Neural cell (in vitro differentiated cells): ENCODE measurements at regions not wholly inside any gene's neighbourhood (a gene's known extent, or its start where the extent isn't known, plus 50 kb on each side); places are given as distances from the start of the nearest gene placed in this dataset.

Experiments used
- H2AFZ ChIP-seq: fragments of 200-600, 300-800 bp; sonication (generic), shearing (Covaris generic); 2 replicates; pipeline ENCODE4 v1.6.0; 2014; ENCODE audit warnings: low read depth, mild to moderate bottlenecking, antibody characterized with exemption, low read length, moderate library complexity
- H3F3A ChIP-seq: fragments of 200-600 bp; shearing (Covaris generic); 2 replicates; pipeline ENCODE4 v1.6.1; 2016; ENCODE audit warnings: mild to moderate bottlenecking, moderate library complexity, mixed read lengths, antibody characterized with exemption, low read length; ENCODE audit not compliant: insufficient read depth, poor library complexity, severe bottlenecking
- H3K27ac ChIP-seq: fragments of 200-600, 300-800 bp; sonication (generic), shearing (Covaris generic); 2 replicates; pipeline ENCODE4 v1.5.1; 2014; ENCODE audit warnings: mild to moderate bottlenecking, low read length, moderate library complexity
- H3K27me3 ChIP-seq: fragments of 300-800, 200-600 bp; sonication (generic), shearing (Covaris generic); 2 replicates; pipeline ENCODE4 v1.6.0; 2014; ENCODE audit warnings: mild to moderate bottlenecking, low read depth, low read length, moderate library complexity; ENCODE audit not compliant: insufficient read depth
- H3K36me3 ChIP-seq: fragments of 300-800, 200-600 bp; sonication (generic), shearing (Covaris generic); 2 replicates; pipeline ENCODE4 v1.5.1; 2014; ENCODE audit warnings: mild to moderate bottlenecking, antibody characterized with exemption, low read length, moderate library complexity; ENCODE audit not compliant: insufficient read depth
- H3K4me2 ChIP-seq: fragments of 300-800, 200-600 bp; sonication (generic), shearing (Covaris generic); 2 replicates; pipeline ENCODE4 v1.6.0; 2014; ENCODE audit warnings: mild to moderate bottlenecking, low read length
- H3K4me3 ChIP-seq: fragments of 300-800, 200-600 bp; sonication (generic), shearing (Covaris generic); 2 replicates; pipeline ENCODE4 v1.5.1; 2014; ENCODE audit warnings: mild to moderate bottlenecking, low read length, moderate library complexity
- H3K79me2 ChIP-seq: fragments of 200-600 bp; shearing (Covaris generic); replicated peaks from 2 replicates; pipeline ENCODE4 v1.6.0; 2014; ENCODE audit warnings: mild to moderate bottlenecking, low read length, moderate library complexity; ENCODE audit not compliant: insufficient read depth
- H3K9ac ChIP-seq: fragments of 300-800, 200-600 bp; sonication (generic), shearing (Covaris generic); 2 replicates; pipeline ENCODE4 v1.6.1; 2016; ENCODE audit warnings: mild to moderate bottlenecking, low read length, mixed read lengths
- H3K9me2 ChIP-seq: fragments of 200-600 bp; shearing (Covaris generic); 2 replicates; pipeline ENCODE4 v1.6.1; 2016; ENCODE audit warnings: mild to moderate bottlenecking, low read length, mixed read lengths; ENCODE audit not compliant: insufficient read depth
- H3K9me3 ChIP-seq: fragments of 200-600, 300-800 bp; sonication (generic), shearing (Covaris generic); 2 replicates; pipeline ENCODE4 v1.6.1; 2016; ENCODE audit warnings: mild to moderate bottlenecking, mixed run types, low read length, moderate library complexity, mixed read lengths
- H4K20me1 ChIP-seq: fragments of 200-600 bp; shearing (Covaris generic); 2 replicates; pipeline ENCODE4 v1.6.1; 2016; ENCODE audit warnings: mild to moderate bottlenecking, mixed run types; ENCODE audit not compliant: insufficient read depth
- EP300 ChIP-seq: fragments of 450-650 bp; conservative IDR thresholded peaks from 2 replicates; pipeline ENCODE4 v1.6.1; 2014; ENCODE audit warnings: antibody characterized with exemption, mild to moderate bottlenecking, moderate library complexity; ENCODE audit not compliant: poor library complexity, severe bottlenecking
- EZH2 ChIP-seq: fragments of 200-600, 300-800 bp; shearing (Covaris generic), sonication (generic); IDR thresholded peaks from 2 replicates; pipeline ENCODE4 v1.6.1; 2014; ENCODE audit warnings: antibody characterized with exemption, low read length, borderline replicate concordance, mild to moderate bottlenecking; ENCODE audit not compliant: insufficient read depth, poor library complexity, severe bottlenecking
- MXI1 ChIP-seq: fragments of 450-650 bp; conservative IDR thresholded peaks from 2 replicates; pipeline ENCODE4 v1.6.1; 2014; ENCODE audit warnings: antibody characterized with exemption, mild to moderate bottlenecking; ENCODE audit not compliant: poor library complexity, severe bottlenecking
- POLR2AphosphoS5 ChIP-seq: IDR thresholded peaks from 2 replicates; pipeline ENCODE4 v1.6.1; 2012
- RAD21 ChIP-seq: fragments of 450-650 bp; conservative IDR thresholded peaks from 2 replicates; pipeline ENCODE4 v1.6.1; 2014; ENCODE audit warnings: antibody characterized with exemption, mild to moderate bottlenecking, moderate library complexity
- SMC3 ChIP-seq: fragments of 450-650 bp; conservative IDR thresholded peaks from 2 replicates; pipeline ENCODE4 v1.6.1; 2014; ENCODE audit warnings: antibody characterized with exemption, mild to moderate bottlenecking, moderate library complexity; ENCODE audit not compliant: poor library complexity
- TAF1 ChIP-seq: IDR thresholded peaks from 2 replicates; pipeline ENCODE4 v1.6.1; 2012; ENCODE audit warnings: low read depth
- TF ChIP-seq, protein P1 (sequence below): fragments of 450-650 bp; IDR thresholded peaks from 2 replicates; pipeline ENCODE4 v1.5.1; 2014; ENCODE audit warnings: antibody characterized with exemption, mild to moderate bottlenecking, moderate library complexity; ENCODE audit not compliant: poor library complexity, severe bottlenecking
- TF ChIP-seq, protein P2 (sequence below): IDR thresholded peaks from 2 replicates; pipeline ENCODE4 v1.6.1; 2012; ENCODE audit warnings: borderline replicate concordance

DNA sequence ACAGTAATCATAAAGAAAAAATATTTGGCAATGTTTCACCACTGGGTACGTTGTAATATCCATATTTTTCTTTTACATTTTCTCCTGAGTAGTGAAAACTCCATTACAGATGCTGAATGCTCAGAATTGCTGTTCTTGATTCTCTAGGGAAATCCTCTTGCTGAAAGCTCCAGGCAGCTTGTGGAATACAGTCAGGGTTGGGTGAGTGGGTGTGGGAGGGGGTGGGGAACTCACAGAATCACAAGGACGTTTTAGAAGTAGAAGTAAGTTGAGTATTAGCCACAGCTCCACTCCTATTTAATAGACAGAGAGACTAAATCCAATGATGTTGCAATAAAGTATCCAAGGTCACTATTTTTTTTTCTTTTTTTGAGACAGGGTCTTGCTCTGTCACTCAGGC lies 1270.9 kb downstream of the TYW1 start:
- H3F3A ChIP-seq = no peaks in the 10 kb centered on the region
- no peak overlapping the region for H3K4me2 ChIP-seq
- H2AFZ ChIP-seq = no peak overlapping the region
- H3K4me3 ChIP-seq = no peak overlapping the region
- H3K27me3 ChIP-seq = no peaks in the 10 kb centered on the region
- no peaks in the 10 kb centered on the region for H3K9me2 ChIP-seq
- H3K79me2 ChIP-seq = no peaks in the 10 kb centered on the region
- no peaks in the 10 kb centered on the region for H3K36me3 ChIP-seq
- H3K9me3 ChIP-seq = no peaks in the 10 kb centered on the region
- H3K27ac ChIP-seq = no peak overlapping the region
- no peaks in the 10 kb centered on the region for H4K20me1 ChIP-seq
- TF ChIP-seq EZH2 = no peak
- no peak for TF ChIP-seq POLR2AphosphoS5
- no peak for TF ChIP-seq MXI1
- TF ChIP-seq, protein P1, sequence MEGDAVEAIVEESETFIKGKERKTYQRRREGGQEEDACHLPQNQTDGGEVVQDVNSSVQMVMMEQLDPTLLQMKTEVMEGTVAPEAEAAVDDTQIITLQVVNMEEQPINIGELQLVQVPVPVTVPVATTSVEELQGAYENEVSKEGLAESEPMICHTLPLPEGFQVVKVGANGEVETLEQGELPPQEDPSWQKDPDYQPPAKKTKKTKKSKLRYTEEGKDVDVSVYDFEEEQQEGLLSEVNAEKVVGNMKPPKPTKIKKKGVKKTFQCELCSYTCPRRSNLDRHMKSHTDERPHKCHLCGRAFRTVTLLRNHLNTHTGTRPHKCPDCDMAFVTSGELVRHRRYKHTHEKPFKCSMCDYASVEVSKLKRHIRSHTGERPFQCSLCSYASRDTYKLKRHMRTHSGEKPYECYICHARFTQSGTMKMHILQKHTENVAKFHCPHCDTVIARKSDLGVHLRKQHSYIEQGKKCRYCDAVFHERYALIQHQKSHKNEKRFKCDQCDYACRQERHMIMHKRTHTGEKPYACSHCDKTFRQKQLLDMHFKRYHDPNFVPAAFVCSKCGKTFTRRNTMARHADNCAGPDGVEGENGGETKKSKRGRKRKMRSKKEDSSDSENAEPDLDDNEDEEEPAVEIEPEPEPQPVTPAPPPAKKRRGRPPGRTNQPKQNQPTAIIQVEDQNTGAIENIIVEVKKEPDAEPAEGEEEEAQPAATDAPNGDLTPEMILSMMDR = no peak
- TF ChIP-seq EP300 = no peak
- TF ChIP-seq, protein P2, sequence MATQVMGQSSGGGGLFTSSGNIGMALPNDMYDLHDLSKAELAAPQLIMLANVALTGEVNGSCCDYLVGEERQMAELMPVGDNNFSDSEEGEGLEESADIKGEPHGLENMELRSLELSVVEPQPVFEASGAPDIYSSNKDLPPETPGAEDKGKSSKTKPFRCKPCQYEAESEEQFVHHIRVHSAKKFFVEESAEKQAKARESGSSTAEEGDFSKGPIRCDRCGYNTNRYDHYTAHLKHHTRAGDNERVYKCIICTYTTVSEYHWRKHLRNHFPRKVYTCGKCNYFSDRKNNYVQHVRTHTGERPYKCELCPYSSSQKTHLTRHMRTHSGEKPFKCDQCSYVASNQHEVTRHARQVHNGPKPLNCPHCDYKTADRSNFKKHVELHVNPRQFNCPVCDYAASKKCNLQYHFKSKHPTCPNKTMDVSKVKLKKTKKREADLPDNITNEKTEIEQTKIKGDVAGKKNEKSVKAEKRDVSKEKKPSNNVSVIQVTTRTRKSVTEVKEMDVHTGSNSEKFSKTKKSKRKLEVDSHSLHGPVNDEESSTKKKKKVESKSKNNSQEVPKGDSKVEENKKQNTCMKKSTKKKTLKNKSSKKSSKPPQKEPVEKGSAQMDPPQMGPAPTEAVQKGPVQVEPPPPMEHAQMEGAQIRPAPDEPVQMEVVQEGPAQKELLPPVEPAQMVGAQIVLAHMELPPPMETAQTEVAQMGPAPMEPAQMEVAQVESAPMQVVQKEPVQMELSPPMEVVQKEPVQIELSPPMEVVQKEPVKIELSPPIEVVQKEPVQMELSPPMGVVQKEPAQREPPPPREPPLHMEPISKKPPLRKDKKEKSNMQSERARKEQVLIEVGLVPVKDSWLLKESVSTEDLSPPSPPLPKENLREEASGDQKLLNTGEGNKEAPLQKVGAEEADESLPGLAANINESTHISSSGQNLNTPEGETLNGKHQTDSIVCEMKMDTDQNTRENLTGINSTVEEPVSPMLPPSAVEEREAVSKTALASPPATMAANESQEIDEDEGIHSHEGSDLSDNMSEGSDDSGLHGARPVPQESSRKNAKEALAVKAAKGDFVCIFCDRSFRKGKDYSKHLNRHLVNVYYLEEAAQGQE = no peak
- no peak for TF ChIP-seq RAD21
- no peak for TF ChIP-seq TAF1
- TF ChIP-seq SMC3 = no peak
- H3K9ac ChIP-seq = no peak overlapping the region

DNA sequence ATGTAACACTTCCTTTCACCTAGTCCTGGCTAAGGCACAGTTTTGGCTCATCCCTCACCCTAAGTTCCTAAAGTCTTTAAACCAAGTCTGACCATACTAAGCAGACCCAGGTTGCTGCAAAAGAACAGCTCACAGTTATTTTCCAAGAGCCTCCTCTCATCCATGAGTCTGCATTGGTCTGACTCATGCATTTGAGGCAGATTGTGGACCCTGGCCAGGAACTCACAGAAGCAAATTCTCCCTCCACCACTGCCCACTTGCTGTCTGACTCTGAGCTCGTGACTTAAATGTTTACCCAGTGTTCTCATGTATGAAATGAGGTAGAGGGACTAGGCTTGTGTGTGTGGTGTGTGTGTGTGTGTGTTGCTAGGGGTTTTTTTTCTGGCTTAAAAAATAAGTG lies 1272.8 kb downstream of the TYW1 start:
- no peaks in the 10 kb centered on the region for H3K79me2 ChIP-seq
- no peaks in the 10 kb centered on the region for H3K36me3 ChIP-seq
- H3K9me2 ChIP-seq = no peaks in the 10 kb centered on the region
- TF ChIP-seq TAF1 = no peak
- no peak for TF ChIP-seq POLR2AphosphoS5
- TF ChIP-seq SMC3 = no peak
- TF ChIP-seq, protein P2 = no peak
- TF ChIP-seq, protein P1 = no peak
- TF ChIP-seq RAD21 = no peak
- TF ChIP-seq MXI1 = no peak
- TF ChIP-seq EZH2 = no peak
- no peak for TF ChIP-seq EP300
- no peak overlapping the region for H3K9ac ChIP-seq
- H3K27me3 ChIP-seq = no peaks in the 10 kb centered on the region
- H3F3A ChIP-seq = no peaks in the 10 kb centered on the region
- H3K27ac ChIP-seq = no peak overlapping the region
- H3K9me3 ChIP-seq = no peaks in the 10 kb centered on the region
- no peak overlapping the region for H3K4me3 ChIP-seq
- no peaks in the 10 kb centered on the region for H4K20me1 ChIP-seq
- no peak overlapping the region for H3K4me2 ChIP-seq
- no peak overlapping the region for H2AFZ ChIP-seq
